ENCODE measurements at regions not wholly inside any gene's neighbourhood (a gene's known extent, or its start where the extent isn't known, plus 50 kb on each side); places are given as distances from the start of the nearest gene placed in this dataset.

- no peak overlapping the region for H3K4me3 ChIP-seq (ENCODE audit: insufficient read depth, low read depth, low read length)
Measured at GRCh38 chr2:65662654-65663432, 230.4 kb upstream of the SPRED2 start.

GRCh38 chr2:65661980-65662653, 229.7 kb upstream of the SPRED2 start:
- H3K4me1 ChIP-seq (ENCODE audit: control insufficient read depth, insufficient read depth, low read length) = no peaks in the 10 kb centered on the region
- WGBS, 2 experiments = 79 to 80% methylated on average over 7 to 8 of the region's 8 CpGs
- H3K27me3 ChIP-seq (ENCODE audit: control insufficient read depth, insufficient read depth, low read length, poor library complexity, severe bottlenecking) = no peaks in the 10 kb centered on the region
- H3K4me3 ChIP-seq (ENCODE audit: insufficient read depth, low read depth, low read length) = no peak overlapping the region
- no peaks in the 10 kb centered on the region for H3K36me3 ChIP-seq (ENCODE audit: control insufficient read depth, insufficient read depth, low read length)
- H3K27ac ChIP-seq (ENCODE audit: insufficient read depth, low read depth, low read length, poor library complexity, severe bottlenecking) = no peak overlapping the region
- H3K9me3 ChIP-seq (ENCODE audit: control insufficient read depth, low read length) = no peaks in the 10 kb centered on the region

More at GRCh38 chr2:65662654-65663432, 230.4 kb upstream of the SPRED2 start:
- Histone ChIP-seq H3K27me3 (ENCODE audit: control insufficient read depth, insufficient read depth, low read length, poor library complexity, severe bottlenecking) (no peaks in the 10 kb centered on the region), H3K9me3 (ENCODE audit: control insufficient read depth, low read length) (no peaks in the 10 kb centered on the region), H3K27ac (ENCODE audit: insufficient read depth, low read depth, low read length, poor library complexity, severe bottlenecking) (no peak overlapping the region), H3K36me3 (ENCODE audit: control insufficient read depth, insufficient read depth, low read length) (no peaks in the 10 kb centered on the region), H3K4me1 (ENCODE audit: control insufficient read depth, insufficient read depth, low read length) (no peaks in the 10 kb centered on the region)
- 94 to 95% methylated on average over 17 of the region's 17 CpGs for WGBS, 2 experiments

GRCh38 chr2:65660340-65660739, 227.9 kb upstream of the SPRED2 start:
- no peak overlapping the region for H3K4me3 ChIP-seq (ENCODE audit: insufficient read depth, low read depth, low read length)
- no peaks in the 10 kb centered on the region for H3K9me3 ChIP-seq (ENCODE audit: control insufficient read depth, low read length)
- 89 to 92% methylated on average over 5 to 6 of the region's 6 CpGs for WGBS, 2 experiments
- H3K36me3 ChIP-seq (ENCODE audit: control insufficient read depth, insufficient read depth, low read length) = no peaks in the 10 kb centered on the region
- no peaks in the 10 kb centered on the region for H3K4me1 ChIP-seq (ENCODE audit: control insufficient read depth, insufficient read depth, low read length)
- no peaks in the 10 kb centered on the region for H3K27me3 ChIP-seq (ENCODE audit: control insufficient read depth, insufficient read depth, low read length, poor library complexity, severe bottlenecking)
- no peak overlapping the region for H3K27ac ChIP-seq (ENCODE audit: insufficient read depth, low read depth, low read length, poor library complexity, severe bottlenecking)

GRCh38 chr2:65658881-65659280, 226.5 kb upstream of the SPRED2 start:
- WGBS, 2 experiments = 94 to 95% methylated on average over 2 of the region's 2 CpGs
- Histone ChIP-seq H3K27ac (ENCODE audit: insufficient read depth, low read depth, low read length, poor library complexity, severe bottlenecking) (no peak overlapping the region), H3K4me3 (ENCODE audit: insufficient read depth, low read depth, low read length) (no peak overlapping the region), H3K36me3 (ENCODE audit: control insufficient read depth, insufficient read depth, low read length) (no peaks in the 10 kb centered on the region), H3K27me3 (ENCODE audit: control insufficient read depth, insufficient read depth, low read length, poor library complexity, severe bottlenecking) (no peaks in the 10 kb centered on the region), H3K4me1 (ENCODE audit: control insufficient read depth, insufficient read depth, low read length) (no peaks in the 10 kb centered on the region), H3K9me3 (ENCODE audit: control insufficient read depth, low read length) (no peaks in the 10 kb centered on the region)

GRCh38 chr2:65658266-65658665, 225.9 kb upstream of the SPRED2 start:
- H3K9me3 ChIP-seq (ENCODE audit: control insufficient read depth, low read length) = no peaks in the 10 kb centered on the region
- 88% methylated on average over 3 of the region's 3 CpGs for WGBS, 2 experiments
- H3K4me1 ChIP-seq (ENCODE audit: control insufficient read depth, insufficient read depth, low read length) = no peaks in the 10 kb centered on the region
- no peaks in the 10 kb centered on the region for H3K36me3 ChIP-seq (ENCODE audit: control insufficient read depth, insufficient read depth, low read length)
- no peak overlapping the region for H3K27ac ChIP-seq (ENCODE audit: insufficient read depth, low read depth, low read length, poor library complexity, severe bottlenecking)
- no peaks in the 10 kb centered on the region for H3K27me3 ChIP-seq (ENCODE audit: control insufficient read depth, insufficient read depth, low read length, poor library complexity, severe bottlenecking)
- no peak overlapping the region for H3K4me3 ChIP-seq (ENCODE audit: insufficient read depth, low read depth, low read length)

GRCh38 chr2:65656160-65656718, 223.8 kb upstream of the SPRED2 start:
- H3K36me3 ChIP-seq (ENCODE audit: control insufficient read depth, insufficient read depth, low read length) = no peaks in the 10 kb centered on the region
- no peaks in the 10 kb centered on the region for H3K4me1 ChIP-seq (ENCODE audit: control insufficient read depth, insufficient read depth, low read length)
- 94 to 97% methylated on average over 4 of the region's 4 CpGs for WGBS, 2 experiments
- H3K27me3 ChIP-seq (ENCODE audit: control insufficient read depth, insufficient read depth, low read length, poor library complexity, severe bottlenecking) = no peaks in the 10 kb centered on the region
- H3K27ac ChIP-seq (ENCODE audit: insufficient read depth, low read depth, low read length, poor library complexity, severe bottlenecking) = no peak overlapping the region
- no peak overlapping the region for H3K4me3 ChIP-seq (ENCODE audit: insufficient read depth, low read depth, low read length)
- H3K9me3 ChIP-seq (ENCODE audit: control insufficient read depth, low read length) = no peaks in the 10 kb centered on the region

GRCh38 chr2:65655000-65655399, 222.6 kb upstream of the SPRED2 start:
- no peaks in the 10 kb centered on the region for H3K4me1 ChIP-seq (ENCODE audit: control insufficient read depth, insufficient read depth, low read length)
- no peaks in the 10 kb centered on the region for H3K27me3 ChIP-seq (ENCODE audit: control insufficient read depth, insufficient read depth, low read length, poor library complexity, severe bottlenecking)
- WGBS, 2 experiments = 94 to 95% methylated on average over 5 of the region's 5 CpGs

GRCh38 chr2:65654496-65654895, 222.1 kb upstream of the SPRED2 start:
- Histone ChIP-seq H3K4me1 (ENCODE audit: control insufficient read depth, insufficient read depth, low read length) (no peaks in the 10 kb centered on the region), H3K9me3 (ENCODE audit: control insufficient read depth, low read length) (no peaks in the 10 kb centered on the region), H3K27me3 (ENCODE audit: control insufficient read depth, insufficient read depth, low read length, poor library complexity, severe bottlenecking) (no peaks in the 10 kb centered on the region), H3K36me3 (ENCODE audit: control insufficient read depth, insufficient read depth, low read length) (no peaks in the 10 kb centered on the region), H3K27ac (ENCODE audit: insufficient read depth, low read depth, low read length, poor library complexity, severe bottlenecking) (no peak overlapping the region), H3K4me3 (ENCODE audit: insufficient read depth, low read depth, low read length) (no peak overlapping the region)
- 84 to 87% methylated on average over 3 of the region's 3 CpGs for WGBS, 2 experiments

More at GRCh38 chr2:65655000-65655399, 222.6 kb upstream of the SPRED2 start:
- no peaks in the 10 kb centered on the region for H3K9me3 ChIP-seq (ENCODE audit: control insufficient read depth, low read length)
- no peaks in the 10 kb centered on the region for H3K36me3 ChIP-seq (ENCODE audit: control insufficient read depth, insufficient read depth, low read length)
- H3K4me3 ChIP-seq (ENCODE audit: insufficient read depth, low read depth, low read length) = no peak overlapping the region
- no peak overlapping the region for H3K27ac ChIP-seq (ENCODE audit: insufficient read depth, low read depth, low read length, poor library complexity, severe bottlenecking)

GRCh38 chr2:65652066-65652465, 219.7 kb upstream of the SPRED2 start:
- Histone ChIP-seq H3K4me1 (ENCODE audit: control insufficient read depth, insufficient read depth, low read length) (no peaks in the 10 kb centered on the region), H3K4me3 (ENCODE audit: insufficient read depth, low read depth, low read length) (no peak overlapping the region), H3K27ac (ENCODE audit: insufficient read depth, low read depth, low read length, poor library complexity, severe bottlenecking) (no peak overlapping the region), H3K9me3 (ENCODE audit: control insufficient read depth, low read length) (no peaks in the 10 kb centered on the region), H3K36me3 (ENCODE audit: control insufficient read depth, insufficient read depth, low read length) (no peaks in the 10 kb centered on the region), H3K27me3 (ENCODE audit: control insufficient read depth, insufficient read depth, low read length, poor library complexity, severe bottlenecking) (no peaks in the 10 kb centered on the region)
- 75 to 81% methylated on average over 1 of the region's 1 CpG for WGBS, 2 experiments

GRCh38 chr2:65649811-65650589, 217.6 kb upstream of the SPRED2 start:
- Histone ChIP-seq H3K4me3 (ENCODE audit: insufficient read depth, low read depth, low read length) (no peak overlapping the region), H3K27me3 (ENCODE audit: control insufficient read depth, insufficient read depth, low read length, poor library complexity, severe bottlenecking) (no peaks in the 10 kb centered on the region), H3K9me3 (ENCODE audit: control insufficient read depth, low read length) (no peaks in the 10 kb centered on the region), H3K36me3 (ENCODE audit: control insufficient read depth, insufficient read depth, low read length) (no peaks in the 10 kb centered on the region), H3K4me1 (ENCODE audit: control insufficient read depth, insufficient read depth, low read length) (no peaks in the 10 kb centered on the region), H3K27ac (ENCODE audit: insufficient read depth, low read depth, low read length, poor library complexity, severe bottlenecking) (no peak overlapping the region)
- WGBS, 2 experiments = 95 to 96% methylated on average over 5 of the region's 5 CpGs
